ENCODE measurements at regions not wholly inside any gene's neighbourhood (a gene's known extent, or its start where the extent isn't known, plus 50 kb on each side); places are given as distances from the start of the nearest gene placed in this dataset.

DNA sequence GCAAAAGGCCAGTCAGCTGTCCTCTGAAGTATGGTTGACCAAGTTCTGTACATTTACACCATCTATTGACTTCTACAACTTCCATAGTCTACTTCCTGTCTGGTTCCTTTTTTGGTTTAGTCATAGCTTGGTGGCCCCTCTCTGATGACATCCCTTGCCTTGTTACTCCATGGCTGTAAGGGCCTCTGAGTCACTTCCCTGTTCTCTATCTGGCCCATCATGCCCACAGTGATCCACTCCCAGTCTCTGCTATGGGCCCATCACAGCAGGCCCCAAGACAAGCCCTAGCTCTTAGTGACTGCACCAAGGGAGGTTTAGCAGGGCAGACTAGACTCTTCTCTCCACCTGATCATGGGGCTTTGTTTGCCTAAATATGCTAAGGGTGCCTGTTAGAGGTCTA is 441.6 kb downstream of the HACE1 start:
- Histone ChIP-seq H3K4me3 (ENCODE audit: insufficient read depth, low read length, poor library complexity, severe bottlenecking) (no peak overlapping the region), H4K20me1 (ENCODE audit: low read depth, low read length) (no peaks in the 10 kb centered on the region), H3K27ac (ENCODE audit: low read depth, low read length) (no peak overlapping the region), H3K36me3 (ENCODE audit: low read length) (no peaks in the 10 kb centered on the region), H3K4me2 (ENCODE audit: low read depth, low read length, poor library complexity, severe bottlenecking) (no peak overlapping the region), H3K79me2 (ENCODE audit: insufficient read depth, low read length) (no peaks in the 10 kb centered on the region), H3F3A (ENCODE audit: insufficient read depth) (no peaks in the 10 kb centered on the region), H2AFZ (ENCODE audit: low read depth, low read length, severe bottlenecking) (no peak overlapping the region), H3K9ac (ENCODE audit: low read length) (no peak overlapping the region), H3K9me2 (replicated peaks; ENCODE audit: insufficient read depth, low read length) (no peaks in the 10 kb centered on the region), H3K27me3 (ENCODE audit: low read length) (no peaks in the 10 kb centered on the region), H3K9me3 (ENCODE audit: insufficient read depth, low read length) (no peaks in the 10 kb centered on the region)
- TF ChIP-seq EZH2phosphoT487 (conservative IDR thresholded peaks at IDR 0.05; ENCODE audit: low read length), result no peak

DNA sequence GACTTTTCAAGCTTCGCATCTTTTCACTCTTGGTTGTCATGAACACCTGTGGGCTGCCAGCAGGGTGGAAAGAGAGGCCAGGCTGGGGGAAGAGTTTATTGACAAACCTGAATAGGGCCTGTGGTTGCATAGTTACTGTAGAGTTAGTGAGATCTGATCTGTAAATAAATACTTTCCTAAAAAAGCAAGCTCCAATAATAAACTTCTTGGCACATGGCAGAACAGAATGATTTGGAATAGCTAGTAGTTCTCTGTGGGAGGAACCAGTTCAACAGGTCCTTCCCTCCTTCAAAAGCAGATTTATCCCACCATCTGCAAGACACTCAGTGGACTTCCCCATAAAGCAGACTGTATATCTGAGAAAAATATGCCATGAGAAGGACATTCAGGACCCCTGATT is 445.0 kb downstream of the HACE1 start:
- Histone ChIP-seq H3K27me3 (ENCODE audit: low read length) (no peaks in the 10 kb centered on the region), H3K27ac (ENCODE audit: low read depth, low read length) (no peak overlapping the region), H4K20me1 (ENCODE audit: low read depth, low read length) (no peaks in the 10 kb centered on the region), H3K9ac (ENCODE audit: low read length) (no peak overlapping the region), H3K36me3 (ENCODE audit: low read length) (no peaks in the 10 kb centered on the region), H3K9me3 (ENCODE audit: insufficient read depth, low read length) (no peaks in the 10 kb centered on the region), H3K4me3 (ENCODE audit: insufficient read depth, low read length, poor library complexity, severe bottlenecking) (no peak overlapping the region), H3F3A (ENCODE audit: insufficient read depth) (no peaks in the 10 kb centered on the region), H3K9me2 (replicated peaks; ENCODE audit: insufficient read depth, low read length) (no peaks in the 10 kb centered on the region), H3K4me2 (ENCODE audit: low read depth, low read length, poor library complexity, severe bottlenecking) (no peak overlapping the region), H2AFZ (ENCODE audit: low read depth, low read length, severe bottlenecking) (no peak overlapping the region), H3K79me2 (ENCODE audit: insufficient read depth, low read length) (no peaks in the 10 kb centered on the region)
- TF ChIP-seq, protein P1, sequence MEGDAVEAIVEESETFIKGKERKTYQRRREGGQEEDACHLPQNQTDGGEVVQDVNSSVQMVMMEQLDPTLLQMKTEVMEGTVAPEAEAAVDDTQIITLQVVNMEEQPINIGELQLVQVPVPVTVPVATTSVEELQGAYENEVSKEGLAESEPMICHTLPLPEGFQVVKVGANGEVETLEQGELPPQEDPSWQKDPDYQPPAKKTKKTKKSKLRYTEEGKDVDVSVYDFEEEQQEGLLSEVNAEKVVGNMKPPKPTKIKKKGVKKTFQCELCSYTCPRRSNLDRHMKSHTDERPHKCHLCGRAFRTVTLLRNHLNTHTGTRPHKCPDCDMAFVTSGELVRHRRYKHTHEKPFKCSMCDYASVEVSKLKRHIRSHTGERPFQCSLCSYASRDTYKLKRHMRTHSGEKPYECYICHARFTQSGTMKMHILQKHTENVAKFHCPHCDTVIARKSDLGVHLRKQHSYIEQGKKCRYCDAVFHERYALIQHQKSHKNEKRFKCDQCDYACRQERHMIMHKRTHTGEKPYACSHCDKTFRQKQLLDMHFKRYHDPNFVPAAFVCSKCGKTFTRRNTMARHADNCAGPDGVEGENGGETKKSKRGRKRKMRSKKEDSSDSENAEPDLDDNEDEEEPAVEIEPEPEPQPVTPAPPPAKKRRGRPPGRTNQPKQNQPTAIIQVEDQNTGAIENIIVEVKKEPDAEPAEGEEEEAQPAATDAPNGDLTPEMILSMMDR (IDR thresholded peaks at IDR 0.05; ENCODE audit: insufficient read depth, low read length, poor library complexity, severe bottlenecking), result no peak
- TF ChIP-seq EZH2phosphoT487 (conservative IDR thresholded peaks at IDR 0.05; ENCODE audit: low read length), result no peak

DNA sequence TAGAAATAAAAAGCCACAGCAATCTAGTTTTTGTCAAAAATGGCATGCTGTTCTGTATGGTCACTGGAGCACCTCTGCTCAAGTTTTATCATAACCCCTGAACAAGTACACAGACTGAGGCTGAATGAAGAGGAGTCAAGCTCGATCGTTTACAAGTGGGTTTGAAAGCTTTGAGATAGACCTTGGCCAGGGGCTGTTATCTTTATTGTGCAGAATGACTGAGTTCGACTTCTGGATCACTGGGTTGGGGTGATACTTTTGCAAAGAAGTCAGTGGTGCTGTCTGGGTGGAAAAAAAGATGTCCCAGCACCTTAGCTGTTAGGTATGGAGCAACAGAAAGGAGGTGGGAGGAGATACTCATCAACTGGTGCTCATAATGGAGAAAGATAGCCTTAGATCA is 446.0 kb downstream of the HACE1 start:
- H4K20me1 ChIP-seq (ENCODE audit: low read depth, low read length), result no peaks in the 10 kb centered on the region
- H2AFZ ChIP-seq (ENCODE audit: low read depth, low read length, severe bottlenecking), result no peak overlapping the region
- H3K9me3 ChIP-seq (ENCODE audit: insufficient read depth, low read length), result no peaks in the 10 kb centered on the region
- H3K9me2 ChIP-seq (replicated peaks; ENCODE audit: insufficient read depth, low read length), result no peaks in the 10 kb centered on the region
- no peak overlapping the region for H3K4me3 ChIP-seq (ENCODE audit: insufficient read depth, low read length, poor library complexity, severe bottlenecking)
- TF ChIP-seq, protein P1 (IDR thresholded peaks at IDR 0.05; ENCODE audit: insufficient read depth, low read length, poor library complexity, severe bottlenecking), result no peak
- TF ChIP-seq EZH2phosphoT487 (conservative IDR thresholded peaks at IDR 0.05; ENCODE audit: low read length), result no peak
- no peaks in the 10 kb centered on the region for H3K79me2 ChIP-seq (ENCODE audit: insufficient read depth, low read length)
- H3K4me2 ChIP-seq (ENCODE audit: low read depth, low read length, poor library complexity, severe bottlenecking), result no peak overlapping the region
- no peaks in the 10 kb centered on the region for H3K27me3 ChIP-seq (ENCODE audit: low read length)
- H3K9ac ChIP-seq (ENCODE audit: low read length), result no peak overlapping the region
- H3F3A ChIP-seq (ENCODE audit: insufficient read depth), result no peaks in the 10 kb centered on the region
- no peaks in the 10 kb centered on the region for H3K36me3 ChIP-seq (ENCODE audit: low read length)
- H3K27ac ChIP-seq (ENCODE audit: low read depth, low read length), result no peak overlapping the region

DNA sequence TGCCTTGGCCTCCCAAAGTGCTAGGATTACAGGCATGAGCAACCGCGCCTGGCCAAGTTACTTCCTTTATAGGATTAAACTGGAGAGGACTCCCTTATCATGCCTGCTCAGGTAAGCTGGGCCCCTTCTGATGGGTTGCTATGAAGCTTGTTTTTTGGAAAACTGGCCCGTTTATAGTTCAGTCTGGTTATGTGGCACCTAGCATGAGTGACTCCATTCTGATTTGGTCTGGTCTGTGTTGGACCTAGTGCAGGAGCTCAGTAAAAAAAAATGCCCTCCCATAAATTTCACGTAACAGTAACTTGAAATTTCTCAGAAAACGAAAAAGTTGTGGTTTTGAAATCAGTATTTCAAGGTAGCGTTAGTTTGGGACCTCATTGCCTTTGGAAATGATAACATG is 448.4 kb downstream of the HACE1 start:
- Histone ChIP-seq H3K27me3 (ENCODE audit: low read length) (no peaks in the 10 kb centered on the region), H3K4me3 (ENCODE audit: insufficient read depth, low read length, poor library complexity, severe bottlenecking) (no peak overlapping the region), H3K9ac (ENCODE audit: low read length) (no peak overlapping the region), H3K4me2 (ENCODE audit: low read depth, low read length, poor library complexity, severe bottlenecking) (no peak overlapping the region), H3K9me2 (replicated peaks; ENCODE audit: insufficient read depth, low read length) (no peaks in the 10 kb centered on the region), H3F3A (ENCODE audit: insufficient read depth) (no peaks in the 10 kb centered on the region), H3K79me2 (ENCODE audit: insufficient read depth, low read length) (no peaks in the 10 kb centered on the region), H3K9me3 (ENCODE audit: insufficient read depth, low read length) (no peaks in the 10 kb centered on the region), H3K36me3 (ENCODE audit: low read length) (no peaks in the 10 kb centered on the region), H3K27ac (ENCODE audit: low read depth, low read length) (no peak overlapping the region), H4K20me1 (ENCODE audit: low read depth, low read length) (no peaks in the 10 kb centered on the region), H2AFZ (ENCODE audit: low read depth, low read length, severe bottlenecking) (no peak overlapping the region)
- no peak for TF ChIP-seq EZH2phosphoT487 (conservative IDR thresholded peaks at IDR 0.05; ENCODE audit: low read length)
- TF ChIP-seq, protein P1 (IDR thresholded peaks at IDR 0.05; ENCODE audit: insufficient read depth, low read length, poor library complexity, severe bottlenecking), result no peak
